Testis (tissue), 2 donors: ENCODE measurements at regions not wholly inside any gene's neighbourhood (a gene's known extent, or its start where the extent isn't known, plus 50 kb on each side); places are given as distances from the start of the nearest gene placed in this dataset.

Source experiments
- POLR2A ChIP-seq: fragments of 450-650 bp; IDR thresholded peaks from one replicate; pipeline ENCODE4 v1.6.1; 2017; ENCODE audit warnings: antibody characterized with exemption, mild to moderate bottlenecking, moderate library complexity
- TF ChIP-seq, protein P1 (sequence below), 3 experiments: fragments of 450-650 bp in 2 of 3; fragments of 200-600 bp in 1 of 3; sonication (generic) in 1 of 3; IDR thresholded peaks; one replicate each; pipeline ENCODE4 v1.5.1; 2016 to 2019; ENCODE audit warnings: antibody characterized with exemption in 3 of 3, mild to moderate bottlenecking in 2 of 3, moderate library complexity in 1 of 3

DNA sequence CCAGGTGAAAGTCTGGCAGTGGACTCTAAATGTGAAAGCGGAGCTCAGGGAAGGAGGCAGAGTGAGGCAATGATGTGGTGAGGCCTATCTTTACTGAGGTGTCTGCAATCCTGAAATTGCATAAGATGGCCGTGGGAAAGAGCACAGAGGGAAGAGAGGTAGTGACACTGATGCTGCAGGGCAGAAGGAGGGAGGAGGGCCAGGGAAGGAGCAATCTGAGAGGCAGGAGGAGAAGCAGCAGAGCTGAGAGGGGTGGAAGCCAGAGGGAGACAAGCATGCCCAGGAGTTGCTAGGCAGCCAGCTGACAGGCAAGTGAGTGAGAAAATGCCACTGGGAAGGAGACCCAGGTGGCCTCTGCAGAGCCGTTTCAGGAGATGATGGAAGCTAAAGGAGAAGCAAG, 97.4 kb upstream of the CNR1 start:
- TF ChIP-seq POLR2A = no peak
- TF ChIP-seq, protein P1, sequence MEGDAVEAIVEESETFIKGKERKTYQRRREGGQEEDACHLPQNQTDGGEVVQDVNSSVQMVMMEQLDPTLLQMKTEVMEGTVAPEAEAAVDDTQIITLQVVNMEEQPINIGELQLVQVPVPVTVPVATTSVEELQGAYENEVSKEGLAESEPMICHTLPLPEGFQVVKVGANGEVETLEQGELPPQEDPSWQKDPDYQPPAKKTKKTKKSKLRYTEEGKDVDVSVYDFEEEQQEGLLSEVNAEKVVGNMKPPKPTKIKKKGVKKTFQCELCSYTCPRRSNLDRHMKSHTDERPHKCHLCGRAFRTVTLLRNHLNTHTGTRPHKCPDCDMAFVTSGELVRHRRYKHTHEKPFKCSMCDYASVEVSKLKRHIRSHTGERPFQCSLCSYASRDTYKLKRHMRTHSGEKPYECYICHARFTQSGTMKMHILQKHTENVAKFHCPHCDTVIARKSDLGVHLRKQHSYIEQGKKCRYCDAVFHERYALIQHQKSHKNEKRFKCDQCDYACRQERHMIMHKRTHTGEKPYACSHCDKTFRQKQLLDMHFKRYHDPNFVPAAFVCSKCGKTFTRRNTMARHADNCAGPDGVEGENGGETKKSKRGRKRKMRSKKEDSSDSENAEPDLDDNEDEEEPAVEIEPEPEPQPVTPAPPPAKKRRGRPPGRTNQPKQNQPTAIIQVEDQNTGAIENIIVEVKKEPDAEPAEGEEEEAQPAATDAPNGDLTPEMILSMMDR (IDR thresholded peaks at IDR 0.05) = no peak
